ENCODE measurements at regions not wholly inside any gene's neighbourhood (a gene's known extent, or its start where the extent isn't known, plus 50 kb on each side); places are given as distances from the start of the nearest gene placed in this dataset.

DNA sequence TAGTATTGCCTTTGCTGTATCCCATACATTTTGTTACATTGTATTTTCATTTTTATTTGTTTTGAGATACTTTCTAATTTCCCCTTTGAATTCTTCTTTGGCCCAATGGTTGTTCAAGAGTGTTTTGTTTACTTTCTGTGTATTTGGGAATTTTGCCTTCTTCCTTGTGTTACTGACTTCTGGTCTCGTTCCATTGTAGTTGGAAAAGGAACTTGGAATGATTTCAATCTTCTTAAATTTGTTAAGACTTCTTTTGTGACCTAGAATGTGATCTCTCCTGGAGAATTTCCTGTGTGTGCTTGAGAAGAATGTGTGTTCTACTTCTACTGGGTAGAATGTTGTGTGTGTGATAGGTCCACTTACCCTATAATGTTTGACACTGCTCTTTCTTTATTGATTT lies 304.4 kb upstream of the RTL1 start:
- Histone ChIP-seq H3K4me3 (ENCODE audit: low read length) (no peak overlapping the region), H3K9me3 (replicated peaks; ENCODE audit: insufficient read depth, low read length) (no peaks in the 10 kb centered on the region), H2AFZ (ENCODE audit: low read length) (no peak overlapping the region), H3F3A (ENCODE audit: insufficient read depth, low read length) (no peaks in the 10 kb centered on the region), H3K4me1 (ENCODE audit: low read length) (no peaks in the 10 kb centered on the region), H4K20me1 (ENCODE audit: insufficient read depth, low read length) (no peaks in the 10 kb centered on the region), H3K4me2 (ENCODE audit: low read depth, low read length) (no peak overlapping the region), H3K9me2 (replicated peaks; ENCODE audit: insufficient read depth, low read length) (no peaks in the 10 kb centered on the region), H3K36me3 (replicated peaks; ENCODE audit: insufficient read depth, low read length) (no peaks in the 10 kb centered on the region), H3K27ac (ENCODE audit: low read length) (no peak overlapping the region), H3K27me3 (replicated peaks; ENCODE audit: insufficient read depth, low read length) (no peaks in the 10 kb centered on the region; the same call in 1 of the 2 replicates), H3K9ac (ENCODE audit: low read length) (no peak overlapping the region), H3K79me2 (ENCODE audit: low read length) (no peaks in the 10 kb centered on the region)
- DNase-seq = no peak
- TF ChIP-seq EZH2 (optimal IDR thresholded peaks at IDR 0.05; ENCODE audit: low read depth, low read length) (no peak), EZH2phosphoT487 (IDR thresholded peaks at IDR 0.05; ENCODE audit: low read length) (no peak), CTCF (IDR thresholded peaks at IDR 0.05; ENCODE audit: low read length) (no peak)

DNA sequence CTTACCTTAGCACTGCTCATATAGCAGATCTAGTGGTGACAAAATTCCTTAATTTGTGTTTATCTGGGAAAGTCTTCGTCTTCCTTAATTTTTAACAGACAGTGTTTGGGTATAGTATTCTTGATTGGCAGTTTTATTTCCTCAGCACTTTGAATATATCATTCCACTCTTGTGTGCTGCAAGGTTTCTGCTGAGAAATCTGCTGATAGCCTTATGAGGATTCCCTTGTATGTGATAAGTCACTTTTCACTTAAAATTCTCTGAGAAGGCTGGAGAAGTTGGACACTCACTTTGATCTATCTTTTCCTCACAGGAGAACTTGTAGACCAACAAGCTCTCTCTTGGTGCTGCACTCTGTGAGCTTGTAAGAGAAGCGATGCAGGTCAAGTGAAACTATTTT lies 306.1 kb upstream of the RTL1 start:
- no peak overlapping the region for H3K27ac ChIP-seq (ENCODE audit: low read length)
- no peak overlapping the region for H3K4me2 ChIP-seq (ENCODE audit: low read depth, low read length)
- no peak overlapping the region for H2AFZ ChIP-seq (ENCODE audit: low read length)
- no peaks in the 10 kb centered on the region for H3F3A ChIP-seq (ENCODE audit: insufficient read depth, low read length)
- no peak overlapping the region for H3K9ac ChIP-seq (ENCODE audit: low read length)
- H3K4me3 ChIP-seq (ENCODE audit: low read length) = no peak overlapping the region
- no peaks in the 10 kb centered on the region for H3K4me1 ChIP-seq (ENCODE audit: low read length)
- no peaks in the 10 kb centered on the region for H4K20me1 ChIP-seq (ENCODE audit: insufficient read depth, low read length)
- TF ChIP-seq EZH2 (optimal IDR thresholded peaks at IDR 0.05; ENCODE audit: low read depth, low read length) (no peak), EZH2phosphoT487 (IDR thresholded peaks at IDR 0.05; ENCODE audit: low read length) (no peak), CTCF (IDR thresholded peaks at IDR 0.05; ENCODE audit: low read length) (no peak)
- H3K27me3 ChIP-seq (replicated peaks; ENCODE audit: insufficient read depth, low read length) = no peaks in the 10 kb centered on the region; the same call in 1 of the 2 replicates
- H3K9me3 ChIP-seq (replicated peaks; ENCODE audit: insufficient read depth, low read length) = no peaks in the 10 kb centered on the region
- H3K36me3 ChIP-seq (replicated peaks; ENCODE audit: insufficient read depth, low read length) = no peaks in the 10 kb centered on the region
- no peaks in the 10 kb centered on the region for H3K9me2 ChIP-seq (replicated peaks; ENCODE audit: insufficient read depth, low read length)
- no peaks in the 10 kb centered on the region for H3K79me2 ChIP-seq (ENCODE audit: low read length)
- DNase-seq = no peak

DNA sequence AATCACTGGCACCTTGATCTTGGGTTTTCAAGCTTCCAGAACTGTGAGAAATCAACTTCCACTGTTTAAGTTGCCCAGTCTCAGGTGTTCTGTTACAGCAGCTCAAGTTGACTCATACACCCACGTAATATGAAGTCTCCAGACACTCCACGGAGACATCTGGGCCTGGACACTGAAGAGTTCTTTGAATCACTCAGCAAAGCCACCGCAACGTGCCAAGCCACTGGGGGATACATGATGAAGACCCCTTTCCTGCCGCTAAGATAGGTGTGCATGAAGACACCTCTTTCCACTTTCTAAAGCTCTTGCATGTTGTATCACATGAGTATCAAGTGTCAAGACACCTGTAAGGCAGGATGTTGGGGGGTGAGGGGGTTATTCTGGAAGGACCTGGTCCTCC lies 311.7 kb upstream of the RTL1 start:
- no peaks in the 10 kb centered on the region for H3K4me1 ChIP-seq (ENCODE audit: low read length)
- H3K9ac ChIP-seq (ENCODE audit: low read length) = no peak overlapping the region
- H4K20me1 ChIP-seq (ENCODE audit: insufficient read depth, low read length) = no peaks in the 10 kb centered on the region
- no peak for DNase-seq
- no peaks in the 10 kb centered on the region for H3K79me2 ChIP-seq (ENCODE audit: low read length)
- H3K36me3 ChIP-seq (replicated peaks; ENCODE audit: insufficient read depth, low read length) = no peaks in the 10 kb centered on the region
- H2AFZ ChIP-seq (ENCODE audit: low read length) = no peak overlapping the region
- H3K4me3 ChIP-seq (ENCODE audit: low read length) = no peak overlapping the region
- H3K9me3 ChIP-seq (replicated peaks; ENCODE audit: insufficient read depth, low read length) = no peaks in the 10 kb centered on the region
- H3F3A ChIP-seq (ENCODE audit: insufficient read depth, low read length) = no peaks in the 10 kb centered on the region
- peaks cover 7% of the 10 kb centered on the region; the same call in 1 of the 2 replicates for H3K27me3 ChIP-seq (replicated peaks; ENCODE audit: insufficient read depth, low read length)
- TF ChIP-seq EZH2 (optimal IDR thresholded peaks at IDR 0.05; ENCODE audit: low read depth, low read length) (no peak), CTCF (IDR thresholded peaks at IDR 0.05; ENCODE audit: low read length) (no peak), EZH2phosphoT487 (IDR thresholded peaks at IDR 0.05; ENCODE audit: low read length) (no peak)
- no peak overlapping the region for H3K27ac ChIP-seq (ENCODE audit: low read length)
- H3K9me2 ChIP-seq (replicated peaks; ENCODE audit: insufficient read depth, low read length) = no peaks in the 10 kb centered on the region
- H3K4me2 ChIP-seq (ENCODE audit: low read depth, low read length) = no peak overlapping the region

Measured in MM.1S (cell line).